GM18517 (cell line): ENCODE measurements at regions not wholly inside any gene's neighbourhood (a gene's known extent, or its start where the extent isn't known, plus 50 kb on each side); places are given as distances from the start of the nearest gene placed in this dataset.

Experiments
- ATAC-seq: cut with Tn5 transposase; IDR thresholded peaks from one replicate; pipeline ENCODE4 v1.9.1; 2021; ENCODE audit warnings: mild to moderate bottlenecking, moderate library complexity; ENCODE audit not compliant: unreplicated experiment

- ATAC-seq = no peak
Measured at GRCh38 chr6:91126876-91127275, 540.0 kb upstream of the MAP3K7 start.

DNA sequence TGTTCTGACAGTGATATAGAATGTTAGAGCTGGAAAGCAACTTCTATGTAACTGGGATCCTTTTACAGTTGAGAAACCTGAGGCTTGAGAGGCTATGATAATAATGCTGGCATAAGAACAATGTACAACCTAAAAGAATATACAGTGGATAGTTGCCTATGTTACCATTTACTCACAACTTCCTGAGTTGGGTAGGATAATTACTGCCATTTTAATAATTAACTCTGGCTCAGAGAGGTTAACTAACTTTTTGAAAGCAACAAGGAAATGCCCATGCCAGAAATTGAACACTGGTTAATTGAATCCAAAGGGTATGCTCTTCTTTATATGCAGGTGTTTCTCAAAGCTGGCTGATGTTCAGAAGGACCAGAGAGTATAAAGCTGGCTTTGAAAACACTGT lies 530.7 kb upstream of the MAP3K7 start:
- ATAC-seq = no peak

GRCh38 chr6:91114123-91114708 lies 527.3 kb upstream of the MAP3K7 start:
- no peak for ATAC-seq

- ATAC-seq = no peak
Measured at GRCh38 chr6:91106083-91106482, 519.2 kb upstream of the MAP3K7 start.

DNA sequence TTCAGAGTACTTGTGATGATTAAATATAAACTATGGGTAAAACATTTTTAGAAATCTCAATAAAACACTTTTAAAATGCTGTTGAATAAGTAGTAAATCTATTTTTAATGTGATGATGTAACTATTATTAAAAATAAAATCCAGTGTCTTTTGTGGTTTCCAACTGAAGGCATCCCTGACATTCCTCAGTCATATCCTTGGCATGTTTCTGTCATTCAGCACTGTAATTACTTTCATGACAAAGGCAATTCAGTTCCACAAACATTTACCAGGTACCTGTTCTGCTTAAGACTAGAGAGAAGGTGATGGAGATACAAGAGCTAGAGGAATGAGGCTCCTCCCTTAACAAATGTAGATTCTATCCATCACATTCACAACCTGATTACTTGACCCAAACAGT lies 518.7 kb upstream of the MAP3K7 start:
- ATAC-seq = no peak

DNA sequence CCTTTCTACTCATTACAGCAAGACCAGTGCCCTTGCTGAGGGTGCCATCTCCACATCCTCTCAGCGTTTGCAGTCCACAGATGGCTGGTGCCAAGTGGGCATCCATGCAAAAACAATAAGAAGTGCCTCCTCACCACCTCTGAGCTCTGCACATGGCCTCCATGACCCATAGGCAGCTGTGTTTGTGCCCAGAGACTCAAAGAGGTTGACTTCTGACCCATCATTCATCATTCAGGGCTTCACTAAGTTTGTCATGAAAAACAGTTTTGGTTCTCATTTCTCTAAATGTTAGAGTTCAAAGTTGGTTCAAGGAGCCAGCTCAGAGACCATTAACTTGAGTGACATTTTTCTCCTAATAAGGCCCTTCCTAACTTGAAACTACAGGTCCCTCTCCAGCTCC lies 512.6 kb upstream of the MAP3K7 start:
- no peak for ATAC-seq

- ATAC-seq = no peak
Measured at GRCh38 chr6:91098006-91098405, 511.1 kb upstream of the MAP3K7 start.

DNA sequence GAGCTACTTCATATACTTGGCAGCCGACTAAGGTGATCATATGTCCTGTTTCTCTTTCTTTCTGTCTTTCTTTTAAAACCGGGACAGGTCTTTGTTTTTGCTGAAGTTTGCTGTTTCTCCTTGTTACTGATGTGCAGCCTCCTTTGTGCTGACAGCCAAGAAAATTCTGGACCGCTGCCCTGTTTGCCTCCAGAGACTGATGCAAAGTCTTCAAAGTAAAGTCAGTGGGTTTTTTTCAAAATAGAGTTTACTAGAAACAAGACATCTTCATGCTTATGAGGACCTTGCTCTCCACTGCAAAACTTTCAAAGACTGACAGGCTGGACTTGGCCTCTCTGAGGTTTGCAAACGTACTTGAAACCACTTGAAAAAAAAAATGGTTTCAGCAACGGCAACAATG lies 510.5 kb upstream of the MAP3K7 start:
- ATAC-seq = no peak

DNA sequence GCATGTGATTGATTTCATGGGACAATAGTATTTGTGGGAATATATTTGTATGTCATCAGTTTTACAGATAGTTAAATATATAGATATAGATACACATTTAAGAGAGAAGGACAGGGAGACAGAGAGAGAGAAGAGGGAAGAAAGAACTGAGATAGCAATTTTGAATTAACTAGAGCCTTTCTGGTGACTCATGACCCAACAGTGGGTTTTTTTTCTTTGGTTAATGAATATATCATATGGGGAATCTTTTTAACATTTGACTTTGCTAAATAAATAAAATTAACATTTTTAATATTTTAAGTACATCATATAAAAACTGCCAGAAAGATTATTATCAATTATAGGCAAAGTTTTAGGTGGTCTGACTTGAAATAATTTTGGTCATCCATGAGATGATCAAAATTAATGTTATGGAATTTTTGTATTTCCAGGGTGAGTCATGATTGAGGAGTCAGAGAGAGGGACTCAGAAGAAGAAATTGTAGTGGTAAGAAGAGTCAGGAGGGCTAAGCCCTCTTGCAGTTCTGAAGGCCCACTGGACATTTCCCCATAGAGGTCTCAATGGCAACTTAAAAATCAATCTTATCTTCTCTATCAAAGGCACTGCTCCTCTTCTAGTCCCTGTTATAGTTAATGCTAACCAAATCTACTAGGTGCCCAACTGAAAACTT lies 508.1 kb upstream of the MAP3K7 start:
- ATAC-seq = no peak

DNA sequence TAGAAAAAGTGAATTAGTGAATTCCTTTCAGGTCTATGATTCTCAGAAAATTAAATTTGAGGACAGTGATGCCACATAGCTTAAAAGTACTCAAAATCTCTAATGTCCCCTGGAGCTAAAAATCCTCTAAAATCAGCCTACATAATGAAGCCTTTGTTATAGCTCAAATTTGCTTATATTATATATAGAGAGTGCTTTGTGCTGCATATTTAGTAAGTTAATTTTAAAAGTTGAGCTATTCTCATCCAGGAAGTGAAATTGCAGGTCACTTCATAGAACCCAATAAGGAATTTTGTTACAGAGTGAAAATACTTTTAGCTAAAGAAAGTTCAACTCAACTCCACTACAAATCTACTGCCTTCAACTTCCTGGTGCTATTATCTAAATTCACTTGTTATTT lies 507.5 kb upstream of the MAP3K7 start:
- no peak for ATAC-seq

- ATAC-seq = no peak
Measured at GRCh38 chr6:91088976-91089375, 502.1 kb upstream of the MAP3K7 start.

DNA sequence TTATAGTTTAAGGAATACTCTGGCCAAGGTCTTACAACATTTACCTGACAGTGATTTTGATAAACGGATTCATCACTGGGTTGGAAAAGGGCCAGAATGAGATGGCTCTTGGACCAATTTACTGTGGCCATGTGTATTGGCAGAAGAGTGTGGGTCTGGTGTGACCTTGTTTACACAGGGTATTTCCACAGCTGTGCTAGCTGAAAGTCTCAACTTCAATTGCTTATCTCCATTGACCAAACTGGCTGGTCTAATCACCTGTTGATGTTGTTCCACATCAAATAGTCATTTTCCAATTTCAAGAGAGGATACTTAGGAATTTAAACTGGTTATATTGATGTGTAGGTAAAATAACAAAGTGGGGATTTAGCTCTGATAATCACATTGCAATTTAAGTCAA lies 501.6 kb upstream of the MAP3K7 start:
- ATAC-seq = no peak

- no peak for ATAC-seq
Measured at GRCh38 chr6:91087908-91088307, 501.0 kb upstream of the MAP3K7 start.

DNA sequence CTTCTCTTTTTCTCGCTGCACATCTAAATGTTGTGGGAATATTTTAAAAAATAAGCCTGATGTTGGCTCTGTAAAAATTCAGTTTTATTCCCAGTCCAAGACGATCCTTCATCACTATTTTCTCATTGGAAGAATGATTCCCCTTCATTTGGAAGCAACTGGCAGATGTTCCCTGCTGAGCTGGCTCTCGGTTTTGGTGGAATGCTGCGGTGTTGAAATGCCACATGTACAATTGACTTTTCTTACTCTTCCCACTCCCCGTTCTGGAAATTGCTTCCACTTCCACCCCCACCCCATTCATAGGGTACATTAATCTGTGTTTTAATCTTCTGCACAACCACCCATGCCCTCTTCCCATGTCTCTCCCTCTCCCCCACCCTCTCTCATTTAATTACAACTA lies 496.3 kb upstream of the MAP3K7 start:
- no peak for ATAC-seq

- ATAC-seq = no peak
Measured at GRCh38 chr6:91082311-91082832, 495.5 kb upstream of the MAP3K7 start.

DNA sequence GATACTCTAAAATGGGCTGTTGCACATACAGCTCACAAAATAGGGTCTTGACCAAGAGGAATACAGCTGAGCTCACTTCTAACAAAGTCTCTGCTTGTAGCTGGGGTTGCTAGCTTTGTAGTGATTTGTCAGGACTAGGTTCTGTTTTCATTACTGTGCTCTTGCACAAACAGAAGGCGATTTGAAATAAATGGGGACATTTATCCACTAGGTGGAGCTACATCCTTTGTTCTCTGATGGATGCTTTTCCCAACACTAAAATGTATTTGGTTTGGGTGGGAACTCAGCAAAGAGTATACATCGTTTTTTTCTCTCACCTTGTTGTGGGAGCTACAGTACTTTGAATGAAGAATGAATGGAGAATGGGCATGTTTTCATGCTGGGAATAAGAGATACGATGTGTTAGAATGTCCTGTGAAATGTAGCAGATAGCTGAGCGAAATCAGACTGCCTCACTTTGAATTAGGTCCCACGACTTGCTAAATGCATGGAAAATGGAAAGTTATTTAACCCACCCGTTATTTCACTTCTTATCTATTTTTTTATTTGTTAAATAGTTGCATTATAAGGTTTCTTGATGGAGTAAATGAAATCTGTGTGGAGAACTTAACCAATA lies 494.7 kb upstream of the MAP3K7 start:
- peak; percentile 76 for ATAC-seq

GRCh38 chr6:91080871-91081270 lies 494.0 kb upstream of the MAP3K7 start:
- ATAC-seq = no peak

DNA sequence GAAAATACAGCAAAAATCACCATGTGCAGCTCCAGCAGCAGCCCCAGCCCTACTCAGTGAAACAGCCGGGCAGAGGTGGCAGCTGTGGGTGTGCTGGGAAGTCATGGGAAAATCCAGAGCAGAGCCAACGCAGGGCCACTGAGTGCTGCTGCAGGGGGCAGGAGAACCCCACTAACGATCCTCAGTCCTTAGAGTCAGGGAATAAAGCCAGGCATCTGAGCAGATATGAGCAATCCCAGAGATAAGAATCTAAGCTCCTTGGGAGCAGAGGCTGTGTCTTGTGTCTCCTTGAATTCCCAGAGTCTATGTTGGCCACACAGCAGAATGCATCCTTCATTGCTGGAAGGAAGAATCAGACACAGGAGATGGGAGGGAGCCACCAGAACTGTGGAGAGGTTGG lies 493.1 kb upstream of the MAP3K7 start:
- ATAC-seq = no peak

- ATAC-seq = no peak
Measured at GRCh38 chr6:91075244-91075976, 488.5 kb upstream of the MAP3K7 start.

DNA sequence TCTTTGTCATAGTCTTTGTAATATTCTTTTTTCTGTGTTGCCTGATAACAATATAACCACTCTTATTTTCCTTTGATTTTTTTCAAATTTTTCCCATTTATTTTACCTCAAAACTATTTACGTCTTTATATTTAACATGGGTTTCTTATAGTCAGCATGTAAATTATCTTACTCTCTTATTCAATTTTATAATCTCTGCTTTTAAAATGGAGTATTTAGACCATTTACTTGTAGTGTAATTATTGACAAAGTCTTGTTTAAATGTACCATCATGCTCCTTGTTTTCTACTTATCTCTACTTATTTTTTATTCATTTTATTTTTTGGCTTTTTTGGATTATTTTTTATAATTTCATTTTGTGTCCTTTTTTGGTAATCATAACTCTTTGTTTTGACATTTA lies 476.5 kb upstream of the MAP3K7 start:
- ATAC-seq = no peak

- ATAC-seq = no peak
Measured at GRCh38 chr6:91057689-91058088, 470.8 kb upstream of the MAP3K7 start.

DNA sequence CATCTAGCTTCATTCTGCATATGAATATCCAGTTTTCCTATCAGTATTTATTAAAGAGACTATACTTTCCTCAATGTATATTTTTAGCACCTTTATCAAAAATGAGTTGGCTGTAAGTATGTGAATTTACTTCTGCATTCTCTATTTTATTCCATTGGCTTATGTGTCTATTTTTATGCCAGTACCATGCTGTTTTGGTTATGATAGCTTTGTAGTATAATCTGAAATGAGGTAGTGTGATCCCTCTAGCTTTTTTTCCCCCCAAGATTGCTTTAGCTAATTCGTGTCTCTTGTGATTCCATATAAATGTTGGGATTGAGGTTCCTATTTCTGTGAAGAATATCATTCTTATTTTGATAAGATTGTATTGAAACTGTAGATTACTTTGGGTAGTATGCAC lies 469.1 kb upstream of the MAP3K7 start:
- ATAC-seq = no peak
